HG03025 (cell line): ENCODE measurements at regions not wholly inside any gene's neighbourhood (a gene's known extent, or its start where the extent isn't known, plus 50 kb on each side); places are given as distances from the start of the nearest gene placed in this dataset.
"Not testable (repeated sequence)": the region's sequence is repeated elsewhere in the genome, so short reads cannot be mapped to it uniquely, and the experiment has no call there.

ENCODE experiments used
- ATAC-seq: cut with Tn5 transposase; IDR thresholded peaks from one replicate; pipeline ENCODE4 v1.9.1; 2021; ENCODE audit warnings: mild to moderate bottlenecking, moderate library complexity; ENCODE audit not compliant: unreplicated experiment, low FRiP score

DNA sequence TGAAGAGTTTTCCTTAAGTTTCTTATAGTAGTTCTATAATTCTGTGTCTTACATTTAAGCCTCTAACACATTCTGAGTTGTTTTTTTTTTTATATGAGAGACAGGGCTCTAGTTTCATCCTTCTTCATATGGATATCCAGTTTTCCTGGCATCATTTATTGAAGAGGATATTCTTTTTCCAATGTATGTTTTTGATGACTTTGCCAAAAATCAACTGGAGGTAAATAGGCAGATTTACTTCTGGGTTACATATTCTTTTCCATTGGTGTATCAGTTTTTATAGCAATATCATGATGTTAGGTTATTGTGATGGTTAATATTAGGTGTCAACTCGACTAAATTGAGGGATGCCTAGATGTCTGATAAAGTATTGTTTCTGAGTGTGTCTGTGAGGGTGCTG lies 650.7 kb upstream of the GRID2 start:
- no peak for ATAC-seq

DNA sequence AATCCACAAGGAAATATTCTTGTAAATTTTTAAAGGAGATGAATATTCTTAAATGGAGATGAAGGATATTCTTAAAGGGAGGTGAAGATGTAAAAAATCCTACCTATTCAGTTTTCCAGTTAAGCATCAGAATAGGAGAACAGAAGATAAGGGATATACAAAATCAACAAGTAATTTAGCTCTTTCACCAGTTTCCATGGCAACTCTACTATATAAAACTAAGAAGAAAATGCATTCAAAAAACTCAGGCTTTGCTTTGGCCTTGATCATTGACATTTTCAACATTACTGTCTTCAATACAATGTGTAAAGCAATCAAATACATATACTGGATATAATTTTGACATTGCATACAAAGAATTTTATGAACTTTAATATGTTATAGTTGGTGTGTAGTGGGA lies 622.7 kb upstream of the GRID2 start:
- no peak for ATAC-seq

DNA sequence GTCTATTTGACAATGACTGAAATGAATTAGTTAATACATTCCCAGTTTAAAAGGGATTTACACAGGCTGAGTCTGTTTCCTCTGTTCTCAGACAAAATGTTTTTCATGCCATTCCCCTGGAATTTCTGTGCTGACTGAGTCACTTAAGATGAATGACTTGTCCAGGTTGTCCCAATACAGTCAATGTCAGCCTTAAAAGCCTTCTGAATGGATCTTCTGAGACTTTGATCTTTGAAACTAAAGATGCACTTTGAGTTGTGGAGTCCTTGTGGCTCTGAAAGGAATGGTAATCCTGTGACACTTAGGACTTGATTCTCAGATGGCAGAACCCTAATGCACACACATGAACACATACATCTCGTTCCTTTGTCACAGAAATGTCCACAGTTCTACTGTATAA lies 622.2 kb upstream of the GRID2 start:
- no peak for ATAC-seq

DNA sequence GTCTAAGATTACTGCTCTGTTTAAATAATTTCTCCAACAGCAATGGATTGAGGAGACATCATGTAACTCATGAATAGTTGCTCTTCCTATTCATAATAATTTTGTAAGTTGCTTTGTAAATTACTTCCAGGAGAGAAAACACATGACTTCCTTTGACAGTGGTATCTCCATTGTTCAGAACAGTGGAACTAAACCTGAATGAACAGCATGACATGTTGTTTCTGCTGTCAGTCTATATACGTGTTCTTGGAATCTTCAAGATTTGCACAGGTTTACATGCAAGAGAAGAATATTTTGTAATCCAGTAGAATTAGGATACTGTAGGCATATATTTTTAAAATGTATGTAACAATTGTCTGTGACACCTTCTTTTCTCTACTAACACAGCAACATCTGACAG lies 618.8 kb upstream of the GRID2 start:
- ATAC-seq = no peak

DNA sequence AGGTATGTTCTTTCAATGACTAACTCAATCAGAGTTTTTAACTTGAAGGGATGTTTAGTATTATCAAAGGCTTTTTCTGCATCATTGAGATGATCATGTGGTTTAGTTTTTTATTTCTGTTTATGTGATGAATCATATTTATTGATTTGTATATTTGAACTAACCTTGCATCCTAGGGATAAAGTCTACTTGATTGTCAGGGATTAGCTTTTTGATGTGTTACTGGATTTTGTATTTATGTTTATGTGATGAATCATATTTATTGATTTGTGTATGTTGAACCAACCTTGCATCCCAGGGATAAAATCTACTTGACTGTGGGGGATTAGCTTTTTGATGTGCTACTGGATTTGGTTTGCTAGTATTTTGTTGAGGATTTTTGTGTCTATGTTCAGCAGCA lies 615.4 kb upstream of the GRID2 start:
- ATAC-seq = no peak

DNA sequence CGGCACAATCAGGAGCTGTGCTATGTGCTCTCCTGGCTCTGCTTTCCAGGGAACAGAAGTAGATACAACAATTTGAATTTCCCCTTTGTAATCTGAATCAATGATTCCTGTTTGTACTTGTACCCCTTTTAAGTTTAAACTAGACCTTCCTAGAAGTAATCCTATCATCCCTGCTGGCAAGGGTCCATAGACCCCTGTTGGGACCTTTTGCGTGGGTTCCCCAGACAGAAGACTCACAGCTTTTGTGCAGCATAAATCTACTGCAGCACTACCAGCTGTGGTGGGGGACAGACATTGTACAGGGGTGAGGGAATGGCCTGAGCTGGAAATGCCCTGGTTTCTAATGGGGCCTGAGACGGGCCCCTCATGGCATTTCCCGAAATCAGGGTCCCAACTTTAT lies 604.1 kb upstream of the GRID2 start:
- ATAC-seq = not testable (repeated sequence)

DNA sequence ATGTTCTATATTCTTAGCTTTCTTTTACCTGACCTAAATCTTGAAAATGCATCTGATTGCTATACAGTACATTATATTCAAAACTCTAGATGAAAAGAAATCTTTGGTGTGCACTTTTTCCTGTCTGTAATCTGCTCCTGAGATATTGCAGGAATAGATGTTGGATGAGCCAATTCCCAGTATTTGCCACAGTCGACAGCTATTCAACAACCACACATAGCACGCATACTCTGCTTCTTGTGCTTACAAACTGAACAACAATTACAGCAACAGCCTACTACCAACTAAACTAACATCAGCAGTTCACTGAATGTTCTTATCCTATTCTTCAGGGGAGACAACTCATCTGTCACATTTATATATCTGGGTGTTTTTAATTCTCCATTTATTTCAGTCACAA lies 573.9 kb upstream of the GRID2 start:
- no peak for ATAC-seq

DNA sequence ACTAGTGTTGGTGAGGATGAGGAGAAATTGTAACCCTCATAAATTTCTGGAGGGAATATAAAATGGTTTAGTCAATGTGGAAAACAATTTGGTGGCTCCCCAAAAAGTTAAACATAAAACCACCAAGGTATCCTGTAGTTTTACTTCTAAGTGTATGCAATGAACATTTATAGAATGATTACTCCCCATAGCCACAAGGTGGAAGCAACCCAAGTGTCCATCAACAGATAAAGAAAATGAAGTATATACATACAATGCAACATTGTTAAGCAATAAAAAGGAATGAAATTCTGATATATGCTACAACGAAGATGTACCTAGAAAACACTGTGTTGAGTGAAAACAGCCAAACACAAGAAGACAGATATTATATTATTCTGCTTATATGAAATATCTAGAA lies 569.1 kb upstream of the GRID2 start:
- ATAC-seq = no peak

DNA sequence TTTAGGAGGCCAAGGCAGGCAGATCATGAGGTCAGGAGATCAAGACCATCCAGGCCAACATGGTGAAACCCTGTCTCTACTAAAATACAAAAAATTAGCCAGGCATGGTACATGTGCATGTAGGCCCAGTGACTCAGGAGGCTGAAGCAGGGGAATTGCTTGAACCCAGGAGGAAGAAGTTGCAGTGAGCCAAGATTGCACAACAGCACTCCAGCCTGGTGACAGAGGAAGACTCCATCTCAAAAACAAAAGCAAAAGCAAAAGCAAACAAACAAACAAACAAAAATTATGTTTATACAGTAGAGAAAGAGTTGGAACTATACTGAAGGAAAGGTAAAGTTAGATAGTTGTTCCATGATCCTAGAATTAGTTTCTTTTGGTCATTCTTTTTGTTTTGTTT lies 564.9 kb upstream of the GRID2 start:
- ATAC-seq = not testable (repeated sequence)

DNA sequence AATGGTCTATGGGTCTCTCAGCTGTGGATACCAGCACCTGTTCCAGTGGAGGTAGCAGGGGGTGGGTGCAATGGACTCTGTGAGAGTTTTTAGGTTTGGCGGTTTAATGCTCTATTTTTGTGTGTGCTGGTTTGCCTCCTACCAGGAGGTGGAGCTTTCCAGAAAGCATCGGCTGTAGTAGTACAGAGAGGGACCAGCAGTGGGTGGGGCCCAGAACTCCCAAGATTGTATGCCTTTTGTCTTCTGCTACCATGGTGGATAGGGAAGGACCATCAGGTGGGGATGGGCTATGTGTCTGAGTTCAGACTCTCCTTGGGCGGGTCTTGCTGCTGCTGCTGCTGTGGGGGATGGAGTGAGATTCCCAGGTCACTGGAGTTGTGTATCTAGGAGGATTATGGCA lies 557.2 kb upstream of the GRID2 start:
- no peak for ATAC-seq

DNA sequence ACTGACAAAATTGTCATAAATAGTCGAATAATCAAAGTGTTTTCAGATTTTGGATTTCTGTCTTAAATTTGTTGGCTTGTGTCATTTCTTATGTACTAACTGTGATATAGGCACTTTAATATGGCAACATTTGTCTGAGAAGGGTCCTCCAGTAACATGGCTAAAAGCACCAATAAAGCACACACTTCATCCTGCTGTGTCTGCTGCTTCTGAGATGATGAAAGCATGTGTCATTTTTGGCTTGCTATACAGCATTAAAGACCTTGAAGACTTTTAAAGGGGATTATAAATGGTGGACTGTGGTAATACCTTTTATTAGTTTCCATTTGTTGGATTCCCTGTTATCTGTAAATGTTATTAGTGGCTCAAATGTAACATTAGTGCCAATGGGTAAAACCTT lies 551.8 kb upstream of the GRID2 start:
- no peak for ATAC-seq

DNA sequence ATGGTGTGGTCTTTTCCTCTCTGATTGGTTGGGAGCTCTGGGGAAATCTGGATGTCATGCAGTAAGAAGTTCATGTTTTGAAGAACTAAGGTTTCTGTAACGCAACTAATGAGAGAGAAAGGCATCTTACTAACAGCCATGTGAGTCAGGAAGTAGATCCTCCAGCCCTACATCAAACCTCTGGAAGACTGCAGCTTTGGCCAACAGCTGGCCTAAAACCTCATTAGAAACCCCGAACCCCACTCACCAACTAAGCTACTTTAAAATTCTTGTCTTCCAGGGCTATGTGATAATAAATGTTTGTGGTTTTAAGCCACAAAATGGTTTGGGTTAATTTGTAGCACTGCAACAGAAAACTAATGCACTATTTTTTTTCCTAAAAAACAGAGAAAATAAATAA lies 549.0 kb upstream of the GRID2 start:
- ATAC-seq = no peak

DNA sequence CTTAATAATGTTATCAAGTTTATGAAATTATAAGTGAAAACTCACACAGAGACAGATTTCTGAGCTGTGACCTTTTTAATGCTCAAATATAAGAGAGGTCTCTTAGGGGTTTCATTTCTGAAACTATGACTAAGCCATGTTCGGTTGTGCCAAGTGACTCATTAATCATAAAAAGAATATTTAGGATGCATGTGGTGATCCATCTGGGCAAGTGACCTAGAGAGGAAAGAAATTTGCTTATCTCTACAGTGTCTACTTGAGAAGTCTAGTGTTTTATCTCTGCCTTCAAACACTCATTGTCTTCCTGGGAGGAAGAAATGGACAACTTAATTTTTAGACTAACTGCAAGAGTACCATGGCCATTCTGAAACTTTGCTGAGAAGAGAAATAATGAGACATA lies 545.3 kb upstream of the GRID2 start:
- no peak for ATAC-seq

DNA sequence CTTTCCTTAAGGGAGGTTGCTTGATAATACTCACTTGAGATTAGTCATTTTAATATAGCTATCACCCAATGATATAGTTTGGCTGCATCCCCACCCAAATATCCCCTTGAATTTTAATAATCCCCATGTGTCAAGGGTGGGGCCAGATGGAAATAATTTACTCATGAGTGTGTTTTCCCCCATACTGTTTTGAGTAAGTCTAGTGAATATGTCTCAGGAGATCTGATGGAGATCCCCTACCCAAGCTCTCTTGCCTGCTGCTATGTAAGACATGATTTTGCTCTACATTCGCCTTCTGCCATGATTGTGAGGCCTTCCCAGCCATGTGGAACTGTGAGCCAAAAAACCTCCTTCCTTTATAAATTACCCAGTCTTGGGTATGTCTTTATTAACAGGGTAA lies 539.7 kb upstream of the GRID2 start:
- ATAC-seq = no peak

DNA sequence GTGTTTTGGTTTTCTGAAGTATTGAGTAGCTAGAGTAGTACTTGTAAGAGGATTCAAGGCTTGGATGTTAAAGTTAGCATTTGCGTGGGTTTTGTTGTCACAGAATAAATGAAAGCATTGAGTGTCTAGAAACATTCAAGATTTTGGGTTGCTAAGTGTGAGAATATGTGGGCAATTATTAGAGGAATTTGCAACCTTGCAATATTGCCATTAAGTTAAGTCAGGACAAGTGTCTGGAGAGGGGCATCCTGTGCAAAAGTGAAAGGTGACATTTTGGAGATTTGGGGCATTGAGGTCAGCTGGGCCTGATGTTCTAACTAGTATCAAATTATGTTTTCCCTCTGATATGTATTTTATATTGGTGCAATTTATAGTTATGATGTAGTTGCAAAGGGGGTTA lies 533.9 kb upstream of the GRID2 start:
- no peak for ATAC-seq

DNA sequence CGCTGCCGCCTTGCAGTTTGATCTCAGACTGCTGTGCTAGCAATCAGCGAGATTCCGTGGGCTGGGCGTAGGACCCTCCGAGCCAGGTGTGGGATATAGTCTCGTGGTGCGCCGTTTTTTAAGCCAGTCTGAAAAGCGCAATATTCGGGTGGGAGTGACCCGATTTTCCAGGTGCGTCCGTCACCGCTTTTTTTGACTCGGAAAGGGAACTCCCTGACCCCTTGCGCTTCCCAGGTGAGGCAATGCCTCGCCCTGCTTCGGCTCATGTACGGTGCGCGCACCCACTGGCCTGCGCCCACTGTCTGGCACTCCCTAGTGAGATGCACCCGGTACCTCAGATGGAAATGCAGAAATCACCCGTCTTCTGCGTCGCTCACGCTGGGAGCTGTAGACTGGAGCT lies 512.1 kb upstream of the GRID2 start:
- not testable (repeated sequence) for ATAC-seq

DNA sequence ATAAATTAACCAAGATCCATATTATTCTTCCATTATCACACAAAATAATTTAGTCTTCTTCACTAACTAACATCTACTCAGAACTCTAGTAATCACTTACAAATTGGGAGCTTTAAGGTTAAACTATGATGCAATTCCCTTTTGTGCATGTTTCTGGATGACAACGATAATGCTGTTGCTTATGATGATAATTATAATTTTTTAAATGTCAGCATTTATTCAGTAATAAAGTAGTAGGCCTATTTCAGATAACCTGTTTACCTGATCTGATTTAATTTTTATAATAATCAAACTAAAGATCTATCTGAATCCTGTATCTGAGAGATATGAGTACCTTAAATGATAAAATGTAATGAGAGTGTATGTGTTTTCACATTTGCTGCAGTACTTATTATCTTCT lies 507.8 kb upstream of the GRID2 start:
- ATAC-seq = no peak

DNA sequence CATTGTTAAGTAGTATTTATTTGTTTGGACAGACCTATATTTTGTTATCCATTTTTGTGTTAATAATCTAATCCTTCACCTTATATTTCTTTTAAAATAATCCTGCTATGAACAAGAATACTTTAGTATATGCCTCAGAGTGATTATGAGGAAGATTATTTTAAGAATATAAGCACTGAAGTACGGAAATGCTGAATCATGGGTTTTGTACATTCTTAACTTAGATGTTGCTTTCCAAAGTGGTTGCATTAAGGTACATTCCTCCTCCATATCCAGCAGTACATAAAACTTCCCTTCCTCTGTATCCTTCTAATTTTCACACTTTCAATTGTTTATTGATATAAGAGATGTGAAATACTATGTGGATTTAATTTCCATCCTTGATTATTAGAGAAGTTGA lies 491.4 kb upstream of the GRID2 start:
- ATAC-seq = no peak

DNA sequence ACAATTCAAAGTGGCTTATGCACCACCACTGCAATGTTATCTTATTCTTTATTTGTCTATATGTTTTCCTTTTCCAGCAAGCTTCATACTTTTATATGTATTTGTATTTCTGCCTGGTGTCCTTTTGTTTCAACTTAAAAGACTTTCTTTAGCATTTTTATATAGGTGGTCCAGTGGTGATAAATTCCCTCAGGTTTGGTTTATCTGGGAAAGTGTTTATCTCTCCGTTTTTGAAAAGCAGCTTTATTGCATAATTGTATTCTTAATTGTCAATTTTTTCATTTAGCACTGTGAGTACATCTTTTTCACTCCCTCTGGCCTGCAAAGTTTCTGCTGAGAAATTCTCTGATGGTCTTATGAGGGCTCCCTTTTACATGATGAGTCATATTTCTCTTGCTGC lies 479.0 kb upstream of the GRID2 start:
- no peak for ATAC-seq

DNA sequence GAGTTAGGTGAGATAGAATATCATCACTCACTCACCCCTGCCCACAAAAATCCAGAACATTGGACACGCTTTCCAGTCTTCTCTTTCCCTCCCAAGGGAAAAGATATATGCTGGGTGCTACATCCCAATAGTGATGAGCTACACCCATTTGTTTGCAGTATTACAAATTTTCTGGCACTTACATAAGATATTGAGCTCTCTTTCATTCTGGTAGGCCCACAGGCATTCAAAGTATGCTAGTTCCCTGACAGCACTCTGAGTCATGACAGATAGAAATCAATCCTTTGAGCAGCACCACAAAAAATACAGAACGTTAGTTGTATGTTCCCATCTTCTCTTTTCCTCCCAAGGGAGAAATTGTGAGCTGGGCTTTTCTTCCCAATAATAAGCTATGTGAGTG lies 477.6 kb upstream of the GRID2 start:
- no peak for ATAC-seq

DNA sequence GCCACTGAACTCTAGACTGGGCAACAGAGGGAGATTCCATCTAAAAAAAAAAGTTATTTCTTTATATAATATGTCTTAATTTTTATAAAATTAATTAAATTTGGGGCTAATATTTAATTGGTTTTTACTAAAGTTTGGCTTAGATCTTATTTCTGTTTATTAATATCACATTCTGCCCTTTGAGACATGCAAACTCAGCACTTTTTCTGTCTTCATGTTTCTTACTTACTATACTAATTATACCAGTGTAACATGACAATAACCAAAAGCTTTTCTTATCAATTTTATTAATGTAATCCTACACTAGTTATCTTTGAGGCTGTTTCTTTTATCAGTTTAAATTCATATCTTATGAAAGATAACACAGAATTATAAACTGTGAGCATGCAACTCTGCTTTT lies 475.9 kb upstream of the GRID2 start:
- no peak for ATAC-seq

DNA sequence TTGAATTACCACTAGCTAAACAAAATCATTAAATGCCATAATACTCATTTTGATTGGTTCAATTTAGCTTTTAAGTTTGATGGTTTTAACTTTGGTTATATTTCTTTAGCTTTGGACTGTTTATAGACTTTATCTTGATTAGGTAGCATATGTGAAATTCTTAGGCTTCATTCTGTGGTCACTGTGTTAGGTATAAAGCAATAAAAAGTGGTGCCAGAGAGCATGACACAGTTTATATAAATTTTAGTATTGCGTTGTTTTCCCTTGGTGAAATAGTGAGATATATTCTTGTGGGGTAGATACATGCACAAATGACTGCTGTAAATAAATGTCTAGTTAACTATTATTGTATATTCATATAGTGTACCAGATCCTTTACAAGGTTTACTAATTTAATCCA lies 474.2 kb upstream of the GRID2 start:
- no peak for ATAC-seq

DNA sequence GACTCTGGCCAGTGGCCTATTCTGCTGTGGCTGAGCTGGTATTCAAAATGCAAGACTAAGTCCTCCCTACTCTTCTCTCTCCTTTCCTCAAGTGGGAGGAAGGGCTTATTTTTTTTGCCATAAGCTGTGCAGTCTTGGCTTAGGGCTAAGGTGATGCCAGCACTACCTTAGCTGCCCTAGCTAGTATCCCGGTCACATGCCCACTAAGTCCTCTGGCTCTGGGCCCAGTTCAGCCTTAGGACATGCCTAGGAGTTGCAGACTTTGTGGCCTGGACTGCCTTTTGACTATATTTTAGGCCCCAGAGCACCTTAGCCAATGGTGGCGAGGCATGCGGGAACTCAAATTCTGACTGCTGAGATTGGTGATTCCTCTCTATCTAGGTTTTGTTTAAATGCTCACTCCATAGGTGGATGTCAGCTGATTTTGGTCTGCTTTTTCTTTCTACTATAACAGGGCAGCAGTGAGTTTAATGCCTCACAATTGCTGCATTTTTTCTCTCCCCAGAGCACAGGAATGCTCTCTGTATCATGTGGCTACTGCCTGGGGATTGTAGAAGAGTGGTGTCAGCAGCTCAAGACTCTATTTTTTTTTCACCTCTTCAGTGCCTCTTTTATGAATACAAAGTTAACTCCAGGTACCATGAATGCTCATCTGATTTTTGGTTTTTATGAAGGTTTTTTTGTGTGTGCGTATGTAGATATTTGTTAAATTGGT lies 472.9 kb upstream of the GRID2 start:
- ATAC-seq = no peak
